ENCODE measurements at regions not wholly inside any gene's neighbourhood (a gene's known extent, or its start where the extent isn't known, plus 50 kb on each side); places are given as distances from the start of the nearest gene placed in this dataset.

GRCh38 chr13:104206450-104207044 is 1140.3 kb upstream of the SLC10A2 start:
- H3K4me2 ChIP-seq (ENCODE audit: insufficient read depth in 1 of 2, low read depth in 2 of 2, low read length in 2 of 2), result no peak overlapping the region
- no peak overlapping the region for H3K27ac ChIP-seq (ENCODE audit: low read depth, low read length)
- no peak overlapping the region for H2BK12ac ChIP-seq (ENCODE audit: low read depth, low read length)
- H3K27me3 ChIP-seq (replicated peaks in 1 of 4; ENCODE audit: control insufficient read depth in 3 of 4, extremely low read depth in 1 of 4, insufficient read depth in 3 of 4, low read length in 3 of 4), result no peaks in the 10 kb centered on the region
- DNase-seq (ENCODE audit: low read depth in 1 of 2, low spot score in 2 of 2) (no peak), FAIRE-seq (no peak)
- H4K91ac ChIP-seq (replicated peaks; ENCODE audit: insufficient read length, low read length), result no peak overlapping the region
- CTCF ChIA-PET (ENCODE audit: partially characterized antibody), result interaction anchor here (1.3 kb wide), 1 partner anchor 57 kb away, joined by 3 read pairs; no protein-coding TSS in a partner anchor
- no peaks in the 10 kb centered on the region for H3K79me2 ChIP-seq (ENCODE audit: control insufficient read depth in 1 of 2, insufficient read depth in 2 of 2, low read length in 2 of 2)
- no peak overlapping the region for H4K8ac ChIP-seq (ENCODE audit: extremely low read depth, insufficient read depth, low read length)
- H3K18ac ChIP-seq (ENCODE audit: extremely low read depth, low read length), result no peak overlapping the region
- no peak overlapping the region for H3K4ac ChIP-seq (replicated peaks; ENCODE audit: insufficient read length, low read depth, low read length)
- no peaks in the 10 kb centered on the region for H4K20me1 ChIP-seq (replicated peaks in 1 of 2; ENCODE audit: control insufficient read depth in 1 of 2, insufficient read depth in 2 of 2, low read length in 2 of 2)
- H3K23ac ChIP-seq (ENCODE audit: insufficient read length), result no peak overlapping the region
- no peaks in the 10 kb centered on the region for H3K79me1 ChIP-seq (ENCODE audit: low read depth, low read length)
- H2BK120ac ChIP-seq (replicated peaks; ENCODE audit: low read depth, low read length), result no peak overlapping the region
- TF ChIP-seq ZNF274 (IDR thresholded peaks at IDR 0.05; ENCODE audit: borderline replicate concordance, extremely low read depth, low read length) (no peak), TCF12 (IDR thresholded peaks at IDR 0.05; ENCODE audit: low read depth, low read length) (no peak), RBBP5 (IDR thresholded peaks at IDR 0.05; ENCODE audit: borderline replicate concordance, low read depth, low read length) (no peak), BCL11A (IDR thresholded peaks at IDR 0.05; ENCODE audit: low read depth in 2 of 2, low read length in 2 of 2) (no peak), CBX5 (IDR thresholded peaks at IDR 0.05; ENCODE audit: low read depth, low read length) (no peak), SRF (IDR thresholded peaks at IDR 0.05; ENCODE audit: low read depth, low read length) (no peak), HDAC2 (IDR thresholded peaks at IDR 0.05; ENCODE audit: borderline replicate concordance in 1 of 2, low read depth in 2 of 2, low read length in 2 of 2) (no peak)
- TF ChIP-seq, protein P1, sequence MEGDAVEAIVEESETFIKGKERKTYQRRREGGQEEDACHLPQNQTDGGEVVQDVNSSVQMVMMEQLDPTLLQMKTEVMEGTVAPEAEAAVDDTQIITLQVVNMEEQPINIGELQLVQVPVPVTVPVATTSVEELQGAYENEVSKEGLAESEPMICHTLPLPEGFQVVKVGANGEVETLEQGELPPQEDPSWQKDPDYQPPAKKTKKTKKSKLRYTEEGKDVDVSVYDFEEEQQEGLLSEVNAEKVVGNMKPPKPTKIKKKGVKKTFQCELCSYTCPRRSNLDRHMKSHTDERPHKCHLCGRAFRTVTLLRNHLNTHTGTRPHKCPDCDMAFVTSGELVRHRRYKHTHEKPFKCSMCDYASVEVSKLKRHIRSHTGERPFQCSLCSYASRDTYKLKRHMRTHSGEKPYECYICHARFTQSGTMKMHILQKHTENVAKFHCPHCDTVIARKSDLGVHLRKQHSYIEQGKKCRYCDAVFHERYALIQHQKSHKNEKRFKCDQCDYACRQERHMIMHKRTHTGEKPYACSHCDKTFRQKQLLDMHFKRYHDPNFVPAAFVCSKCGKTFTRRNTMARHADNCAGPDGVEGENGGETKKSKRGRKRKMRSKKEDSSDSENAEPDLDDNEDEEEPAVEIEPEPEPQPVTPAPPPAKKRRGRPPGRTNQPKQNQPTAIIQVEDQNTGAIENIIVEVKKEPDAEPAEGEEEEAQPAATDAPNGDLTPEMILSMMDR (IDR thresholded peaks at IDR 0.05; ENCODE audit: control extremely low read depth in 1 of 3, insufficient read depth in 1 of 3, low read depth in 1 of 3, low read length in 3 of 3), result no peak
- 95 to 100% methylated on average over 1 to 6 of the region's 6 CpGs for WGBS, 2 experiments (ENCODE audit: extremely low coverage in 1 of 2, insufficient coverage in 1 of 2, insufficient read length in 1 of 2, insufficient replicate concordance in 2 of 2, low coverage in 1 of 2, low lambda C conversion rate in 2 of 2, missing lambda C conversion rate in 1 of 2)
- no peak overlapping the region for H2BK5ac ChIP-seq (ENCODE audit: low read depth, low read length)
- H3K4me1 ChIP-seq (replicated peaks in 1 of 4; ENCODE audit: control insufficient read depth in 3 of 4, insufficient read depth in 4 of 4, low read length in 3 of 4), result no peaks in the 10 kb centered on the region
- no peak overlapping the region for H2BK20ac ChIP-seq (ENCODE audit: low read length)
- H3K14ac ChIP-seq (ENCODE audit: insufficient read length), result no peak overlapping the region
- H3K56ac ChIP-seq (replicated peaks; ENCODE audit: insufficient read length, low read depth, low read length), result no peak overlapping the region
- no peak overlapping the region for H2AFZ ChIP-seq (ENCODE audit: low read length)
- H3K36me3 ChIP-seq (ENCODE audit: control insufficient read depth in 2 of 4, insufficient read depth in 4 of 4, low read length in 3 of 4), result no peaks in the 10 kb centered on the region
- POLR2A ChIA-PET (ENCODE audit: partially characterized antibody), result no interaction called here
- no peak overlapping the region for H3K9ac ChIP-seq (replicated peaks in 1 of 4; ENCODE audit: extremely low read depth in 1 of 4, low read depth in 3 of 4, low read length in 3 of 4)
- H4K5ac ChIP-seq (ENCODE audit: insufficient read length, low read depth, low read length), result no peak overlapping the region
- 0 out of 4 replicates have a peak, but pooled peaks cover 0 to 3% of the 10 kb centered on the region in 2 experiments for H3K9me3 ChIP-seq (ENCODE audit: insufficient read depth in 2 of 2, low read depth in 1 of 2, low read length in 1 of 2)
- no peak overlapping the region for H3K4me3 ChIP-seq (ENCODE audit: extremely low read depth in 1 of 4, insufficient read depth in 2 of 4, low read depth in 3 of 4, low read length in 4 of 4)
- H2AK5ac ChIP-seq (ENCODE audit: low read depth, low read length), result no peak overlapping the region; the same call in 1 of the 2 replicates
- H2BK15ac ChIP-seq (ENCODE audit: low read length), result no peak overlapping the region
- H3K23me2 ChIP-seq (ENCODE audit: low read depth, low read length), result no peaks in the 10 kb centered on the region
